IMR-90 (cell line): ENCODE measurements at regions not wholly inside any gene's neighbourhood (a gene's known extent, or its start where the extent isn't known, plus 50 kb on each side); places are given as distances from the start of the nearest gene placed in this dataset.

Source experiments
- ATAC-seq: fragments of 200-7000 bp; cut with Tn5 transposase; 2 replicates; pipeline ENCODE4 v1.9.1; 2020; ENCODE audit warnings: low read depth, mild to moderate bottlenecking, moderate library complexity
- BruUV-seq: library from RNA; stranded (reverse); fragments of 400-500 nt; replicated peaks from 2 replicates; lab custom pipeline; 2021; lab: Mats Ljungman, UMichigan
- CTCF ChIA-PET: fragments of 300-600 bp; formaldehyde crosslinking; extraction: SDS; loops from one replicate; lab custom pipeline; 2021; ENCODE audit warnings: antibody characterized with exemption; lab: Yijun Ruan, JAX
- POLR2A ChIA-PET: fragments of 300-600 bp; sonication (Branson Sonifier 250); formaldehyde crosslinking; loops from one replicate; lab custom pipeline; 2022; ENCODE audit warnings: antibody characterized with exemption; ENCODE audit not compliant: unreplicated experiment; lab: Charles Lee
- DNase-seq: peaks from one replicate; pipeline ENCODE4 v3.0.0; 2013
- H2AFZ ChIP-seq: replicated peaks from 2 replicates; pipeline ENCODE3; 2013; ENCODE audit warnings: low read length, mild to moderate bottlenecking; ENCODE audit not compliant: poor library complexity
- H2AK5ac ChIP-seq: 2 replicates; pipeline ENCODE4 v1.6.1; 2013; ENCODE audit warnings: low read depth, low read length, inconsistent platforms
- H2AK9ac ChIP-seq: replicated peaks from 2 replicates; pipeline ENCODE3; 2013; ENCODE audit warnings: mild to moderate bottlenecking, low read depth, low read length, moderate library complexity; ENCODE audit not compliant: poor library complexity
- H2BK120ac ChIP-seq: 2 replicates; pipeline ENCODE4 v1.6.1; 2013; ENCODE audit warnings: low read depth, low read length, inconsistent platforms
- H2BK15ac ChIP-seq: 3 replicates; pipeline ENCODE4 v1.6.1; 2013; ENCODE audit warnings: low read depth, low read length, inconsistent platforms
- H2BK20ac ChIP-seq: 2 replicates; pipeline ENCODE4 v1.6.1; 2013; ENCODE audit warnings: low read depth, mild to moderate bottlenecking, inconsistent platforms, low read length, moderate library complexity
- H2BK5ac ChIP-seq: 2 replicates; pipeline ENCODE4 v1.6.1; 2013; ENCODE audit warnings: mild to moderate bottlenecking, low read depth, low read length, inconsistent platforms; ENCODE audit not compliant: poor library complexity, severe bottlenecking
- H3K14ac ChIP-seq: replicated peaks from 2 replicates; pipeline ENCODE4 v1.6.1; 2013; ENCODE audit warnings: low read depth, low read length, inconsistent platforms
- H3K18ac ChIP-seq: 2 replicates; pipeline ENCODE4 v1.6.1; 2013; ENCODE audit warnings: low read depth, low read length, control low read depth
- H3K23ac ChIP-seq: 2 replicates; pipeline ENCODE4 v1.6.1; 2013; ENCODE audit warnings: low read depth, low read length, inconsistent platforms
- H3K27ac ChIP-seq: 2 replicates; pipeline ENCODE4 v1.5.1; 2013; ENCODE audit warnings: mild to moderate bottlenecking, control low read depth, low read length; ENCODE audit not compliant: insufficient read depth
- H3K27me3 ChIP-seq: 2 replicates; pipeline ENCODE4 v1.6.1; 2013; ENCODE audit warnings: low read length; ENCODE audit not compliant: control insufficient read depth, insufficient read depth
- H3K36me3 ChIP-seq: 2 replicates; pipeline ENCODE4 v1.6.1; 2013; ENCODE audit warnings: low read length, mixed read lengths; ENCODE audit not compliant: control insufficient read depth, insufficient read depth
- H3K4ac ChIP-seq: 2 replicates; pipeline ENCODE4 v1.6.1; 2013; ENCODE audit warnings: low read depth, low read length, inconsistent platforms
- H3K4me1 ChIP-seq: 2 replicates; pipeline ENCODE4 v1.6.1; 2013; ENCODE audit warnings: low read length, mixed read lengths; ENCODE audit not compliant: control insufficient read depth, insufficient read depth
- H3K4me2 ChIP-seq: 2 replicates; pipeline ENCODE4 v1.6.1; 2013; ENCODE audit warnings: low read depth, mild to moderate bottlenecking, control low read depth, low read length, moderate library complexity
- H3K4me3 ChIP-seq: 2 replicates; pipeline ENCODE4 v1.5.1; 2013; ENCODE audit warnings: low read depth, mild to moderate bottlenecking, control low read depth, low read length, moderate library complexity; ENCODE audit not compliant: insufficient read depth
- H3K56ac ChIP-seq: 2 replicates; pipeline ENCODE4 v1.6.1; 2013; ENCODE audit warnings: low read length, inconsistent platforms; ENCODE audit not compliant: insufficient read depth; ENCODE audit errors: extremely low read depth
- H3K79me1 ChIP-seq, 2 experiments: 2 replicates each; pipeline ENCODE4 v1.6.1; 2013; ENCODE audit warnings: low read length in 2 of 2, inconsistent platforms in 1 of 2, low read depth in 1 of 2
- H3K9ac ChIP-seq: 2 replicates; pipeline ENCODE4 v1.6.1; 2013; ENCODE audit warnings: low read depth, low read length, control low read depth
- H3K9me1 ChIP-seq: 2 replicates; pipeline ENCODE4 v1.6.1; 2013; ENCODE audit warnings: low read length, inconsistent platforms; ENCODE audit not compliant: insufficient read depth
- H3K9me3 ChIP-seq: 2 replicates; pipeline ENCODE4 v1.6.1; 2013; ENCODE audit warnings: low read length; ENCODE audit not compliant: control insufficient read depth, insufficient read depth
- H4K20me1 ChIP-seq: 2 replicates; pipeline ENCODE4 v1.6.1; 2013; ENCODE audit warnings: low read length, inconsistent platforms; ENCODE audit not compliant: insufficient read depth
- H4K5ac ChIP-seq: 2 replicates; pipeline ENCODE4 v1.6.1; 2013; ENCODE audit warnings: mild to moderate bottlenecking, low read depth, low read length, control low read depth
- H4K8ac ChIP-seq, 2 experiments: 2 replicates each; pipeline ENCODE4 v1.6.1; 2013; ENCODE audit warnings: low read depth in 2 of 2, low read length in 2 of 2, control low read depth in 1 of 2, inconsistent platforms in 1 of 2
- H4K91ac ChIP-seq: 2 replicates; pipeline ENCODE4 v1.6.1; 2013; ENCODE audit warnings: low read depth, low read length, inconsistent platforms; ENCODE audit not compliant: insufficient read depth
- BHLHE40 ChIP-seq: fragments of 150-350 bp; IDR thresholded peaks from 2 replicates; pipeline ENCODE4 v1.6.1; 2016; ENCODE audit warnings: mild to moderate bottlenecking, low read depth, low read length
- CEBPB ChIP-seq: IDR thresholded peaks from 2 replicates; pipeline ENCODE4 v1.6.1; 2012; ENCODE audit warnings: low read depth, low read length, improper control_type of control experiment
- CHD1 ChIP-seq: IDR thresholded peaks from 2 replicates; pipeline ENCODE4 v1.6.1; 2012; ENCODE audit warnings: low read depth, low read length, improper control_type of control experiment
- FOS ChIP-seq: fragments of 150-350 bp; IDR thresholded peaks from 2 replicates; pipeline ENCODE4 v1.6.1; 2016; ENCODE audit warnings: low read depth, low read length
- MAFK ChIP-seq: IDR thresholded peaks from 2 replicates; pipeline ENCODE4 v1.6.1; 2012; ENCODE audit warnings: low read depth, low read length, improper control_type of control experiment
- MAZ ChIP-seq: IDR thresholded peaks from 2 replicates; pipeline ENCODE4 v1.6.1; 2012; ENCODE audit warnings: low read depth, mild to moderate bottlenecking, low read length, improper control_type of control experiment, moderate library complexity, borderline replicate concordance
- MXI1 ChIP-seq: IDR thresholded peaks from 2 replicates; pipeline ENCODE4 v1.6.1; 2012; ENCODE audit warnings: low read depth, mild to moderate bottlenecking, low read length, moderate library complexity, borderline replicate concordance
- NFE2L2 ChIP-seq: fragments of 150-350 bp; IDR thresholded peaks from 2 replicates; pipeline ENCODE4 v1.6.1; 2016; ENCODE audit warnings: low read depth, mild to moderate bottlenecking, low read length
- POLR2A ChIP-seq: IDR thresholded peaks from 2 replicates; pipeline ENCODE4 v1.6.1; 2012; ENCODE audit warnings: mild to moderate bottlenecking, low read depth, low read length
- RAD21 ChIP-seq: IDR thresholded peaks from 2 replicates; pipeline ENCODE4 v1.6.1; 2012; ENCODE audit warnings: low read length, improper control_type of control experiment
- RCOR1 ChIP-seq: IDR thresholded peaks from 2 replicates; pipeline ENCODE4 v1.6.1; 2012; ENCODE audit warnings: mild to moderate bottlenecking, low read length, improper control_type of control experiment; ENCODE audit not compliant: insufficient replicate concordance
- RFX5 ChIP-seq: IDR thresholded peaks from 2 replicates; pipeline ENCODE4 v1.8.0; 2012; ENCODE audit warnings: low read depth, mild to moderate bottlenecking, low read length, moderate library complexity
- WGBS, 2 experiments: methylation state at CpG; one replicate each; pipeline versions ENCODE4 v1.1.5 to v1.1.7; 2013; ENCODE audit warnings: missing lambda C conversion rate in 2 of 2; ENCODE audit not compliant: insufficient read length in 1 of 2; ENCODE audit errors: extremely low coverage in 2 of 2; 5-methylcytosine and 5-hydroxymethylcytosine counted together
- dilution Hi-C: fragments of 300-500 bp; cut with HindIII; formaldehyde crosslinking; loops from one replicate; pipeline ENCODE4 v1.14.3; 2018; ENCODE audit warnings: low sequenced_read_pairs; ENCODE audit not compliant: unreplicated experiment
- in situ Hi-C: fragments of 300-500 bp; cut with MboI; formaldehyde crosslinking; loops from 3 replicates; pipeline ENCODE4 v1.14.3; 2019; ENCODE audit warnings: low sequenced_read_pairs, inconsistent platforms, mixed read lengths
- intact Hi-C: fragments of 100-400 bp; cut with micrococcal nuclease; formaldehyde crosslinking; loops from 2 replicates; pipeline ENCODE4 v1.10.0; 2022
- TF ChIP-seq, protein P1 (sequence below): fragments of 150-350 bp; IDR thresholded peaks from 2 replicates; pipeline ENCODE4 v1.6.1; 2017; ENCODE audit warnings: mild to moderate bottlenecking, antibody characterized with exemption, low read length, low read depth
- TF ChIP-seq, protein P2 (sequence below): conservative IDR thresholded peaks from 2 replicates; pipeline ENCODE4 v1.5.1; 2012; ENCODE audit warnings: mild to moderate bottlenecking, low read depth, low read length, improper control_type of control experiment

DNA sequence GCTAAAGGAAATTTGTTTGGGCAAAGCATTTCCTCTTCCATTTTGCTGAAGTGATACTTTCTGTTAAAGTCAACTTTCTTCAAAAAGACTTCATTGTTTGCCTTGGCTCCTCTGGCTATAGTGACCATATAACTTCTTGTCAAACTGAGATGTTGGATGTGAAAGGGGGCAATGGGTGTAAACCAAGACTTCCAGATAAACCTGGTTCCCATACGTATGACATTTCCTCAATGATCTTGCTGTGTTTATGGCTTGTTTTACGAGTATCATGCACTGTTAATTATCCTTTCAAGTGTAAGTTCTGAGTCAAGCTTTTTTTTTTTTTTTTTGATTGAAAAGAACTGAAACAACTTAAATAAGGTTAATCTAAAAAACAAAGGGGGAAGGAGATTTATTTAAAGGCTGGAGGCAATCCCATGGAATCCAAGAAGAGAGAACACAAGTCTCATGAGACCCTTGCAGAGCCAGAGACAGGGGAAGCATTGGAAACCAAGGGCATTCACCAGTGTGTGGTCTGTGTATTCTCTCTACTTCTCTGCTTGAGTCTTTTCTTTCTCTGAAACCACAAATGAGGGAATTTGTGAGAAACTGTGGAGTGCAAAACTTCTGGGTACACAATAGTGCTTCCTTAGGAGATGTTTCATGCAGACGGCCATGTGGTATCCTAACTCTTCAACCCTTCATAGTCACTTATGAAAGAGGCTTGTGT is 335.3 kb downstream of the RAB3C start:
- TF ChIP-seq RAD21 = no peak
- no peak for TF ChIP-seq FOS
- TF ChIP-seq MXI1 = no peak
- TF ChIP-seq, protein P1, sequence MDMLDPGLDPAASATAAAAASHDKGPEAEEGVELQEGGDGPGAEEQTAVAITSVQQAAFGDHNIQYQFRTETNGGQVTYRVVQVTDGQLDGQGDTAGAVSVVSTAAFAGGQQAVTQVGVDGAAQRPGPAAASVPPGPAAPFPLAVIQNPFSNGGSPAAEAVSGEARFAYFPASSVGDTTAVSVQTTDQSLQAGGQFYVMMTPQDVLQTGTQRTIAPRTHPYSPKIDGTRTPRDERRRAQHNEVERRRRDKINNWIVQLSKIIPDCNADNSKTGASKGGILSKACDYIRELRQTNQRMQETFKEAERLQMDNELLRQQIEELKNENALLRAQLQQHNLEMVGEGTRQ = no peak
- TF ChIP-seq RCOR1 = no peak
- no peak for TF ChIP-seq POLR2A
- TF ChIP-seq CHD1 = no peak
- no peak for TF ChIP-seq BHLHE40
- TF ChIP-seq NFE2L2 = no peak
- TF ChIP-seq MAFK = no peak
- no peak for TF ChIP-seq CEBPB
- TF ChIP-seq, protein P2, sequence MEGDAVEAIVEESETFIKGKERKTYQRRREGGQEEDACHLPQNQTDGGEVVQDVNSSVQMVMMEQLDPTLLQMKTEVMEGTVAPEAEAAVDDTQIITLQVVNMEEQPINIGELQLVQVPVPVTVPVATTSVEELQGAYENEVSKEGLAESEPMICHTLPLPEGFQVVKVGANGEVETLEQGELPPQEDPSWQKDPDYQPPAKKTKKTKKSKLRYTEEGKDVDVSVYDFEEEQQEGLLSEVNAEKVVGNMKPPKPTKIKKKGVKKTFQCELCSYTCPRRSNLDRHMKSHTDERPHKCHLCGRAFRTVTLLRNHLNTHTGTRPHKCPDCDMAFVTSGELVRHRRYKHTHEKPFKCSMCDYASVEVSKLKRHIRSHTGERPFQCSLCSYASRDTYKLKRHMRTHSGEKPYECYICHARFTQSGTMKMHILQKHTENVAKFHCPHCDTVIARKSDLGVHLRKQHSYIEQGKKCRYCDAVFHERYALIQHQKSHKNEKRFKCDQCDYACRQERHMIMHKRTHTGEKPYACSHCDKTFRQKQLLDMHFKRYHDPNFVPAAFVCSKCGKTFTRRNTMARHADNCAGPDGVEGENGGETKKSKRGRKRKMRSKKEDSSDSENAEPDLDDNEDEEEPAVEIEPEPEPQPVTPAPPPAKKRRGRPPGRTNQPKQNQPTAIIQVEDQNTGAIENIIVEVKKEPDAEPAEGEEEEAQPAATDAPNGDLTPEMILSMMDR = no peak
- no peak for TF ChIP-seq RFX5
- no peak for TF ChIP-seq MAZ
- Histone ChIP-seq H3K9me3 (no peaks in the 10 kb centered on the region), H3K79me1 (no peaks in the 10 kb centered on the region), H2BK5ac (no peak overlapping the region), H3K36me3 (no peaks in the 10 kb centered on the region), H2BK120ac (no peak overlapping the region), H3K4me2 (no peak overlapping the region), H2BK20ac (no peak overlapping the region), H4K91ac (no peak overlapping the region), H3K9me1 (no peaks in the 10 kb centered on the region), H3K27me3 (peaks cover 3% of the 10 kb centered on the region), H2AK5ac (no peak overlapping the region), H3K18ac (no peak overlapping the region), H3K23ac (no peak overlapping the region), H3K56ac (no peak overlapping the region), H4K20me1 (no peaks in the 10 kb centered on the region), H2BK15ac (no peak overlapping the region), H3K4me1 (no peaks in the 10 kb centered on the region), H4K5ac (no peak overlapping the region), H2AFZ (no peak overlapping the region), H3K14ac (no peak overlapping the region), H3K27ac (no peak overlapping the region), H3K9ac (no peak overlapping the region), H2AK9ac (no peak overlapping the region), H4K8ac (no peak overlapping the region), H3K4me3 (no peak overlapping the region), H3K4ac (no peak overlapping the region)
- no CpG with 5 or more reads among the region's 3 CpGs for WGBS, 2 experiments
- BruUV-seq = no TSS peak
- CTCF ChIA-PET = no interaction called here
- in situ Hi-C loops (no loop called here), dilution Hi-C loops (no loop called here), intact Hi-C loops (no loop called here)
- ATAC-seq = no peak
- DNase-seq = no peak
- POLR2A ChIA-PET = no interaction called here
